HCT116 (cell line): ENCODE measurements at regions not wholly inside any gene's neighbourhood (a gene's known extent, or its start where the extent isn't known, plus 50 kb on each side); places are given as distances from the start of the nearest gene placed in this dataset.

Experiments used
- ATAC-seq: fragments of 200-7000 bp; cut with Tn5 transposase; 2 replicates; pipeline ENCODE4 v1.9.1; 2020; ENCODE audit warnings: mild to moderate bottlenecking, moderate library complexity
- BruUV-seq: library from RNA; stranded (reverse); fragments of 400-500 nt; replicated peaks from 2 replicates; lab custom pipeline; 2021; lab: Mats Ljungman, UMichigan
- CTCF ChIA-PET: fragments of 300-600 bp; sonication (Branson Sonifier 250); formaldehyde crosslinking; loops from one replicate; lab custom pipeline; 2021; ENCODE audit warnings: antibody characterized with exemption; lab: Charles Lee
- POLR2A ChIA-PET: fragments of 300-600, 350-600 bp; sonication (Branson Sonifier 250); formaldehyde crosslinking; loops from one replicate; lab custom pipeline; 2021; ENCODE audit warnings: antibody characterized with exemption; lab: Charles Lee
- RAD21 ChIA-PET, 2 experiments: fragments of 300-600 bp; sonication (Branson Sonifier 250); formaldehyde crosslinking; loops; one replicate each; lab custom pipeline; 2023; ENCODE audit warnings: low total read pairs in 2 of 2; ENCODE audit not compliant: uncharacterized antibody in 2 of 2, unreplicated experiment in 2 of 2, low non-redundant PET in 1 of 2; lab: Charles Lee
- DNase-seq: peaks from one replicate; pipeline ENCODE4 v3.0.0-alpha.2; 2010; ENCODE audit warnings: low read depth, low spot score
- H2AFZ ChIP-seq: fragments of 200-600 bp; shearing (Covaris generic), sonication (generic); 2 replicates; pipeline ENCODE4 v1.6.1; 2017; ENCODE audit warnings: low read depth, mixed run types, mixed read lengths, antibody characterized with exemption, low read length; ENCODE audit not compliant: poor library complexity, severe bottlenecking
- H3K27ac ChIP-seq: 2 replicates; pipeline ENCODE4 v1.5.1; 2012; ENCODE audit warnings: low read depth, low read length
- H3K27me3 ChIP-seq: fragments of 200-600 bp; sonication (generic); 2 replicates; pipeline ENCODE4 v1.6.1; 2016; ENCODE audit warnings: mixed run types, low read length, mixed read lengths; ENCODE audit not compliant: insufficient read depth
- H3K36me3 ChIP-seq, 2 experiments: fragments of 200-500 bp in 1 of 2; fragments of 200-600 bp in 1 of 2; sonication (Bioruptor generic) in 1 of 2; sonication (generic) in 1 of 2; 2 replicates each; pipeline versions ENCODE4 v1.5.1 to v1.6.1; 2014 to 2016; ENCODE audit warnings: low read length in 2 of 2, inconsistent platforms in 1 of 2, mixed read lengths in 1 of 2, mixed run types in 1 of 2; ENCODE audit not compliant: insufficient read depth in 2 of 2, control insufficient read depth in 1 of 2
- H3K4me1 ChIP-seq, 2 experiments: fragments of 200-600 bp in 1 of 2; sonication (generic) in 1 of 2; 2 replicates each; pipeline versions ENCODE4 v1.5.1 to v1.6.1; 2012 to 2017; ENCODE audit warnings: low read length in 2 of 2, inconsistent platforms in 1 of 2, mild to moderate bottlenecking in 1 of 2, mixed read lengths in 1 of 2, mixed run types in 1 of 2, moderate library complexity in 1 of 2; ENCODE audit not compliant: insufficient read depth in 2 of 2, control insufficient read depth in 1 of 2
- H3K4me2 ChIP-seq: fragments of 200-600 bp; sonication (generic); 2 replicates; pipeline ENCODE4 v1.6.1; 2017; ENCODE audit warnings: mixed run types, low read length, mixed read lengths
- H3K4me3 ChIP-seq, 2 experiments: fragments of 200-600 bp in 1 of 2; sonication (generic) in 1 of 2; replicated peaks in 1 of 2; 2 replicates each; pipeline ENCODE4 v1.5.1; 2011 to 2016; ENCODE audit warnings: low read length in 2 of 2, control low read depth in 1 of 2, low read depth in 1 of 2, mild to moderate bottlenecking in 1 of 2, mixed read lengths in 1 of 2, mixed run types in 1 of 2
- H3K79me2 ChIP-seq: fragments of 200-600 bp; sonication (generic); 2 replicates; pipeline ENCODE4 v1.6.1; 2017; ENCODE audit warnings: mild to moderate bottlenecking, mixed run types, low read length, moderate library complexity, mixed read lengths; ENCODE audit not compliant: insufficient read depth
- H3K9ac ChIP-seq: fragments of 200-600 bp; sonication (generic); 2 replicates; pipeline ENCODE4 v1.6.1; 2016; ENCODE audit warnings: low read length, mixed read lengths
- H3K9me2 ChIP-seq: fragments of 200-600 bp; sonication (generic), shearing (Covaris generic); 2 replicates; pipeline ENCODE4 v1.6.1; 2017; ENCODE audit warnings: mixed run types, mild to moderate bottlenecking, moderate library complexity; ENCODE audit not compliant: insufficient read depth
- H3K9me3 ChIP-seq, 2 experiments: fragments of 200-500 bp in 1 of 2; fragments of 200-600 bp in 1 of 2; sonication (Bioruptor generic) in 1 of 2; sonication (generic) in 1 of 2; 2 replicates each; pipeline ENCODE4 v1.6.1; 2014 to 2017; ENCODE audit warnings: low read length in 2 of 2, mixed read lengths in 2 of 2, inconsistent platforms in 1 of 2, low read depth in 1 of 2, mild to moderate bottlenecking in 1 of 2, mixed run types in 1 of 2, moderate library complexity in 1 of 2; ENCODE audit not compliant: control insufficient read depth in 1 of 2, insufficient read depth in 1 of 2
- H4K20me1 ChIP-seq: fragments of 200-600 bp; sonication (generic), shearing (Covaris generic); 2 replicates; pipeline ENCODE4 v1.6.1; 2017; ENCODE audit warnings: mixed run types, mild to moderate bottlenecking, moderate library complexity; ENCODE audit not compliant: insufficient read depth
- CBX3 ChIP-seq: IDR thresholded peaks from 2 replicates; pipeline ENCODE4 v1.6.1; 2012; ENCODE audit warnings: low read depth
- ELF1 ChIP-seq: IDR thresholded peaks from 2 replicates; pipeline ENCODE4 v1.6.1; 2012; ENCODE audit warnings: low read depth, borderline replicate concordance
- EZH2 ChIP-seq: fragments of 200-600 bp; sonication (generic); IDR thresholded peaks from 2 replicates; pipeline ENCODE4 v1.6.1; 2017; ENCODE audit warnings: antibody characterized with exemption, mixed run types
- EZH2phosphoT487 ChIP-seq: fragments of 200-600 bp; IDR thresholded peaks from 2 replicates; pipeline ENCODE4 v1.6.1; 2018; ENCODE audit warnings: antibody characterized with exemption, borderline replicate concordance
- FOSL1 ChIP-seq: IDR thresholded peaks from 2 replicates; pipeline ENCODE4 v1.6.1; 2012; ENCODE audit warnings: low read depth
- RAD21 ChIP-seq: IDR thresholded peaks from 2 replicates; pipeline ENCODE4 v1.6.1; 2012; ENCODE audit warnings: low read depth, mild to moderate bottlenecking
- REST ChIP-seq: IDR thresholded peaks from 2 replicates; pipeline ENCODE4 v1.6.1; 2012; ENCODE audit warnings: low read depth
- YY1 ChIP-seq: IDR thresholded peaks from 2 replicates; pipeline ENCODE4 v1.6.1; 2011; ENCODE audit warnings: low read length, low read depth, moderate library complexity, mild to moderate bottlenecking; ENCODE audit not compliant: insufficient replicate concordance; ENCODE audit errors: extremely low read depth
- ZNF274 ChIP-seq: fragments of 200-500 bp; sonication (Bioruptor generic); IDR thresholded peaks from 2 replicates; pipeline ENCODE4 v1.6.1; 2014; ENCODE audit warnings: mild to moderate bottlenecking, low read depth, low read length, inconsistent platforms
- intact Hi-C: fragments of 100-400 bp; cut with micrococcal nuclease; formaldehyde crosslinking; loops from 2 replicates; pipeline ENCODE4 v1.10.0; 2022
- TF ChIP-seq, protein P1 (sequence below): IDR thresholded peaks from 2 replicates; pipeline ENCODE4 v1.6.1; 2012
- TF ChIP-seq, protein P2 (sequence below), 3 experiments: fragments of 200-600 bp in 1 of 3; sonication (generic) in 1 of 3; IDR thresholded peaks in 2 of 3; conservative IDR thresholded peaks in 1 of 3; 2 replicates each; pipeline ENCODE4 v1.5.1; 2012 to 2017; ENCODE audit warnings: low read depth in 2 of 3, low read length in 2 of 3, antibody characterized with exemption in 1 of 3, borderline replicate concordance in 1 of 3, control low read depth in 1 of 3, mild to moderate bottlenecking in 1 of 3, mixed read lengths in 1 of 3, mixed run types in 1 of 3, moderate library complexity in 1 of 3; ENCODE audit not compliant: insufficient read depth in 1 of 3

- CTCF ChIA-PET, result interaction anchor here (1.0 kb wide), 2 partner anchors 10 to 189 kb away, joined by 3 to 4 read pairs; no protein-coding TSS in a partner anchor
- no peaks in the 10 kb centered on the region for H4K20me1 ChIP-seq
These were observed 94.3 kb upstream of the NAV3 start for GRCh38 chr12:77736219-77736965.

More at GRCh38 chr12:77736219-77736965, 94.3 kb upstream of the NAV3 start:
- Histone ChIP-seq H3K4me2 (no peak overlapping the region), H3K9me2 (no peaks in the 10 kb centered on the region), H3K4me3 (no peak overlapping the region), H3K9me3 (no peaks in the 10 kb centered on the region), H3K36me3 (no peaks in the 10 kb centered on the region), H3K79me2 (no peaks in the 10 kb centered on the region), H2AFZ (no peak overlapping the region), H3K9ac (no peak overlapping the region), H3K27me3 (no peaks in the 10 kb centered on the region), H3K4me1 (no peaks in the 10 kb centered on the region), H3K27ac (no peak overlapping the region)
- RAD21 ChIA-PET, result no interaction called here
- ATAC-seq, result peak; percentile 58
- intact Hi-C loops, result no loop called here
- POLR2A ChIA-PET, result no interaction called here
- BruUV-seq, result no TSS peak
- DNase-seq, result no peak
- TF ChIP-seq, protein P1, sequence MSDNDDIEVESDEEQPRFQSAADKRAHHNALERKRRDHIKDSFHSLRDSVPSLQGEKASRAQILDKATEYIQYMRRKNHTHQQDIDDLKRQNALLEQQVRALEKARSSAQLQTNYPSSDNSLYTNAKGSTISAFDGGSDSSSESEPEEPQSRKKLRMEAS, result no peak
- TF ChIP-seq REST, result no peak
- TF ChIP-seq, protein P2, sequence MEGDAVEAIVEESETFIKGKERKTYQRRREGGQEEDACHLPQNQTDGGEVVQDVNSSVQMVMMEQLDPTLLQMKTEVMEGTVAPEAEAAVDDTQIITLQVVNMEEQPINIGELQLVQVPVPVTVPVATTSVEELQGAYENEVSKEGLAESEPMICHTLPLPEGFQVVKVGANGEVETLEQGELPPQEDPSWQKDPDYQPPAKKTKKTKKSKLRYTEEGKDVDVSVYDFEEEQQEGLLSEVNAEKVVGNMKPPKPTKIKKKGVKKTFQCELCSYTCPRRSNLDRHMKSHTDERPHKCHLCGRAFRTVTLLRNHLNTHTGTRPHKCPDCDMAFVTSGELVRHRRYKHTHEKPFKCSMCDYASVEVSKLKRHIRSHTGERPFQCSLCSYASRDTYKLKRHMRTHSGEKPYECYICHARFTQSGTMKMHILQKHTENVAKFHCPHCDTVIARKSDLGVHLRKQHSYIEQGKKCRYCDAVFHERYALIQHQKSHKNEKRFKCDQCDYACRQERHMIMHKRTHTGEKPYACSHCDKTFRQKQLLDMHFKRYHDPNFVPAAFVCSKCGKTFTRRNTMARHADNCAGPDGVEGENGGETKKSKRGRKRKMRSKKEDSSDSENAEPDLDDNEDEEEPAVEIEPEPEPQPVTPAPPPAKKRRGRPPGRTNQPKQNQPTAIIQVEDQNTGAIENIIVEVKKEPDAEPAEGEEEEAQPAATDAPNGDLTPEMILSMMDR (IDR thresholded peaks at IDR 0.05 in 2 of 3, conservative IDR thresholded peaks at IDR 0.05 in 1 of 3; ENCODE audit: borderline replicate concordance in 1 of 3, insufficient read depth in 1 of 3, low read depth in 2 of 3, low read length in 2 of 3), result peak; percentile 25 to 50 (median 27); a peak in 5 of 6 replicates
- TF ChIP-seq YY1, result no peak
- TF ChIP-seq ZNF274, result no peak
- no peak for TF ChIP-seq FOSL1
- TF ChIP-seq EZH2, result no peak
- TF ChIP-seq ELF1, result no peak
- 0 out of 2 replicates have a peak, but pooled peaks have one; percentile 32 for TF ChIP-seq CBX3
- TF ChIP-seq EZH2phosphoT487, result no peak
- peak; percentile 42; the same call in 1 of the 2 replicates for TF ChIP-seq RAD21
- TF ChIP-seq, all 23 proteins: peak for 3
